GM10248 (cell line): ENCODE measurements at regions not wholly inside any gene's neighbourhood (a gene's known extent, or its start where the extent isn't known, plus 50 kb on each side); places are given as distances from the start of the nearest gene placed in this dataset.

Source experiments
- CTCF ChIA-PET: fragments of 300-600 bp; sonication (Branson Sonifier 250); formaldehyde crosslinking; extraction: SDS; loops from one replicate; lab custom pipeline; 2021; ENCODE audit warnings: antibody characterized with exemption; lab: Yijun Ruan, JAX
- POLR2A ChIA-PET: fragments of 350-650 bp; sonication (Branson Sonifier 250); formaldehyde crosslinking; extraction: SDS; loops from one replicate; lab custom pipeline; 2020; ENCODE audit warnings: antibody characterized with exemption; lab: Yijun Ruan, JAX
- DNase-seq: peaks from one replicate; pipeline ENCODE4 v3.0.0; 2012; ENCODE audit errors: extremely low spot score
- TF ChIP-seq, protein P1 (sequence below): IDR thresholded peaks from 2 replicates; pipeline ENCODE4 v1.5.1; 2012; ENCODE audit warnings: mild to moderate bottlenecking, low read depth; ENCODE audit errors: extremely low read depth, missing control alignments, control extremely low read depth

DNA sequence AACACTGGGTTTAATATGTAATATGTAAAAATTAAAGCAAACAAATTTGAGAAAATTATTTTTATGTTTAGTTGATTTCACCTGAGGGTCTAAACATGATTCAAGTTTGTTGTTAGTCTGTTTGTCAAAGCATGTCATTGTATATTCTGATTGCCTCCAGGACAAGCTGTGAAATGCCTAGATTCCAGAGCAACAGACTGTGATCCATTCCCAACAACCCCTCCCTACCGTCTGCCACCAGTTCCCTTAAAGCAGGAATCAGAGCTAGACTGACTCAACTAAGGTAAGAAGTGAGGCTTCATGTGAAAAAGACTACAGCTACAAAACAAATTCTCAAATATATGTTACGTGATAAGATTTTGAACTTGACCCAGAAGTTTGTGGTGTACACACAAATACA, 304.2 kb downstream of the RAB38 start:
- no peak for DNase-seq
- ChIA-PET POLR2A (no interaction called here), CTCF (no interaction called here)
- TF ChIP-seq, protein P1, sequence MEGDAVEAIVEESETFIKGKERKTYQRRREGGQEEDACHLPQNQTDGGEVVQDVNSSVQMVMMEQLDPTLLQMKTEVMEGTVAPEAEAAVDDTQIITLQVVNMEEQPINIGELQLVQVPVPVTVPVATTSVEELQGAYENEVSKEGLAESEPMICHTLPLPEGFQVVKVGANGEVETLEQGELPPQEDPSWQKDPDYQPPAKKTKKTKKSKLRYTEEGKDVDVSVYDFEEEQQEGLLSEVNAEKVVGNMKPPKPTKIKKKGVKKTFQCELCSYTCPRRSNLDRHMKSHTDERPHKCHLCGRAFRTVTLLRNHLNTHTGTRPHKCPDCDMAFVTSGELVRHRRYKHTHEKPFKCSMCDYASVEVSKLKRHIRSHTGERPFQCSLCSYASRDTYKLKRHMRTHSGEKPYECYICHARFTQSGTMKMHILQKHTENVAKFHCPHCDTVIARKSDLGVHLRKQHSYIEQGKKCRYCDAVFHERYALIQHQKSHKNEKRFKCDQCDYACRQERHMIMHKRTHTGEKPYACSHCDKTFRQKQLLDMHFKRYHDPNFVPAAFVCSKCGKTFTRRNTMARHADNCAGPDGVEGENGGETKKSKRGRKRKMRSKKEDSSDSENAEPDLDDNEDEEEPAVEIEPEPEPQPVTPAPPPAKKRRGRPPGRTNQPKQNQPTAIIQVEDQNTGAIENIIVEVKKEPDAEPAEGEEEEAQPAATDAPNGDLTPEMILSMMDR, result no peak

DNA sequence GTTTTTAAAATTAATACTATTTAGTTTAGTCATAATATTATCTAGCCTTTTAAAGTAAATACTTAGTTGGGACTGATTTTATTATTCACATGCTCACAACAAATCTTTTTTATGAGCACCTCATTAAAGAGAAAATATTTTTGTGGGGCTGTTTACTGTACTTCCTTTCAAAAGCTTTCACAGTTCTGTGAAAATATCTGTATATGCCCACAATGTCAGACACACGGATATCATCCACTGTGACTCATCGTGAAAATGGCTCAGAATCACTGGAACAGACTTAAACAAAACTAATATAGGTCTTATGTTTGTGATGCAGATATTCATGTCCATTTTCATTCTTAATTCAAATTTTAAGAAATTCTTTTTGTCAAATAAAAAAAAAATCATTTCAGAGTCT, 305.2 kb downstream of the RAB38 start:
- ChIA-PET POLR2A (no interaction called here), CTCF (no interaction called here)
- TF ChIP-seq, protein P1, result no peak
- DNase-seq, result no peak

DNA sequence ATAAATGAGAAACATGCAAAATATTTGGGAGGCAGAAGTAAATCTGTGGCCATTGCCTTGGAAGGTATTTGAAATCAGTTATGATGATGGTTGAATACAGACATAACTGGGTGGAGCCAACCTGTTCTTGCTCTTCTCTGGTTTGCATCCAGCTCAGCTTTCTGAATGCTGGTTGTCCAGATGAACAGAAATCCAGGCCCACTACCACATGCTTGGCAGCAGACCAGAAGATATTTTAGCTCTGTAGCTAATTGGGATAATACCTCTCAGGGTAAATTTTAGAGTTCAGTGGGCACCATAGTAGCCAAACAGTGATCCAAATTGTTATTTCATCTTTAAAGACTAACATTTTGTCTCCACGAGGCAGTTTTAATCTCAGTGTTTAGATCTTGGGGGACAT, 308.3 kb downstream of the RAB38 start:
- CTCF ChIA-PET, result interaction anchor here (0.8 to 1.4 kb wide), 3 partner anchors 10 to 15 kb away, joined by 3 to 4 read pairs (median 3); no protein-coding TSS in a partner anchor
- POLR2A ChIA-PET, result no interaction called here
- TF ChIP-seq, protein P1, result no peak
- DNase-seq, result no peak

DNA sequence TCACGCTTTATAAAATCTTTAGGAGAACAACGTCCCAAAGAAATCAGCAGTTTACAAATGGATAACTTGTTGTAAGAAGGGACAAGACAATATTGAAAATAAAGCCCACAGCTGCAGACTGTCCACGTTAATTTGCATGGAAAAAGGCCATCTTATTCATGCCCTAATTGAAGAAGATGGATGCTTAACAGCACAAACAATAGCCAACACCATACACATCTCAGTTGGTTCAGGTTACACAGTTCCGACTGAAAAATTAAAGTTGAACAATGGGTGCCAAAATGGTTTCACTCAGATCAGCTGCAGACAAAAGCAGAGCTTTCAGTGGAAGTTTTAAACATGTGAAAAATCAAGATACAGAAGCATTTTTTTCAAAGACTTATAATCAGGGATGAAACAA, 314.2 kb downstream of the RAB38 start:
- TF ChIP-seq, protein P1, result no peak

DNA sequence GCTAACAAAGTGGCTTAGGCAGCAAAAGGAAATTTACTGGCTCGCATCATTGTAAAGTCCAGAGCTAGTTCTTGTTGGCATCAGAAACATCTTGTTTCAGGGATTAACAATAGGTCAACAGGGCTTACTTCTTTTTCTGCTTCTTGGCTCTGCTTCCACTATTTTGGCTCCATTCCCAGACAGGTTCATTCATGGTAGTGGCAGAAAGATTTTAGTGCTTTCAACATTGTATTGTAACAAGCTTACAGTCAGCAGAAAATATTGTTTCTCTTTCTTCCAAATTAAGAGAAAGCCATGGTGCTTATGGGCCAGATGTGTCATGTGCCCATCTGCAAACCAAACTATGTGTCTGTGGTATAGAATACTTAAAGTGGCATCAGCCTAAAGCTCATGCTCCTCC, 315.6 kb downstream of the RAB38 start:
- ChIA-PET POLR2A (no interaction called here), CTCF (interaction anchor here (1.1 kb wide), 1 partner anchor 12 kb away, joined by 3 read pairs; no protein-coding TSS in a partner anchor)
- DNase-seq, result no peak
- TF ChIP-seq, protein P1, result no peak

More for the DNA sequence above, 314.2 kb downstream of the RAB38 start:
- no peak for DNase-seq
- POLR2A ChIA-PET, result no interaction called here
- CTCF ChIA-PET, result interaction anchor here (1.0 to 1.1 kb wide), 2 partner anchors 13 to 30 kb away, joined by 3 read pairs; no protein-coding TSS in a partner anchor

DNA sequence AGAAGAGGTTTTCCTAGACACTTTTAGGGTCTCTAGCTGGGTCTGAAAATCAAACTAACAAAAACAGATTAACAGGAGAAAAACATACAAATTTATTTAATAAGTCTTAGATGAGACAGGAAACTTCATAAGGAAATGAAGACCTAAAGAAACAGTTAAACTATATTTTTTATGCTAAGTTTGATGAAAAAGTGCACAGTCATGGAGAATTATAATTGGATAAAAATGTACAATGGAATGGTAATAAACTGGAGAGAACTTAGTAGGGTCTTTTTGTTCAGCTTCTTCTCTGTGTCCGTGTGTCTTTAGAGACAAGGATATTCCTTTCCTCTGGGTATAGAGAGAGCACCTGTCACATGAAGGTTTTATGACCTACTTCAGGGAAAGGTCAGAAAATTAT, 323.4 kb downstream of the RAB38 start:
- TF ChIP-seq, protein P1, result no peak
- no peak for DNase-seq
- POLR2A ChIA-PET, result no interaction called here
- CTCF ChIA-PET, result interaction anchor here (1.4 to 1.6 kb wide), 2 partner anchors 11 to 15 kb away, joined by 4 to 5 read pairs; no protein-coding TSS in a partner anchor
